ENCODE measurements at regions not wholly inside any gene's neighbourhood (a gene's known extent, or its start where the extent isn't known, plus 50 kb on each side); places are given as distances from the start of the nearest gene placed in this dataset.

DNA sequence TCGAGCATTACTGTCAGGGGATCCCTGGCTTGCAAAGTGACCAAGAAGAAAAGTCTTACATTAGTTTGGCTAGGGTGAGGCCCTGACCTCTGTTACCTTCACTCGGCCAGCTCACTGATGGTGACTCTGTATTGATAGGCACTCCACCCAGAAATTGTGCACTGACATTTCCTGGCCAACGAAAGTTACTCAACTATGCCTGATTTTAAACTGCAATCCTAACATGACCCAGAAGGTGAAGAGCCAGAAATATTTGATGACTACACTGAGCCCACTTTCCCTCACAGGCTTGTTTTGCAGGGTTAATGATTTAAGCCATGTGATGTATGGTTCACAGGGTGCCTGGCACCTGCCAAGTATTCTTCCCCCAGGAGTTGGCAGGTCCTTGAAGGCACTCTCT is 208.2 kb upstream of the MAF start:
- no peak for DNase-seq
- no peak for TF ChIP-seq POLR2A (IDR thresholded peaks at IDR 0.05)
- TF ChIP-seq, protein P1, sequence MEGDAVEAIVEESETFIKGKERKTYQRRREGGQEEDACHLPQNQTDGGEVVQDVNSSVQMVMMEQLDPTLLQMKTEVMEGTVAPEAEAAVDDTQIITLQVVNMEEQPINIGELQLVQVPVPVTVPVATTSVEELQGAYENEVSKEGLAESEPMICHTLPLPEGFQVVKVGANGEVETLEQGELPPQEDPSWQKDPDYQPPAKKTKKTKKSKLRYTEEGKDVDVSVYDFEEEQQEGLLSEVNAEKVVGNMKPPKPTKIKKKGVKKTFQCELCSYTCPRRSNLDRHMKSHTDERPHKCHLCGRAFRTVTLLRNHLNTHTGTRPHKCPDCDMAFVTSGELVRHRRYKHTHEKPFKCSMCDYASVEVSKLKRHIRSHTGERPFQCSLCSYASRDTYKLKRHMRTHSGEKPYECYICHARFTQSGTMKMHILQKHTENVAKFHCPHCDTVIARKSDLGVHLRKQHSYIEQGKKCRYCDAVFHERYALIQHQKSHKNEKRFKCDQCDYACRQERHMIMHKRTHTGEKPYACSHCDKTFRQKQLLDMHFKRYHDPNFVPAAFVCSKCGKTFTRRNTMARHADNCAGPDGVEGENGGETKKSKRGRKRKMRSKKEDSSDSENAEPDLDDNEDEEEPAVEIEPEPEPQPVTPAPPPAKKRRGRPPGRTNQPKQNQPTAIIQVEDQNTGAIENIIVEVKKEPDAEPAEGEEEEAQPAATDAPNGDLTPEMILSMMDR (IDR thresholded peaks at IDR 0.05), result no peak

DNA sequence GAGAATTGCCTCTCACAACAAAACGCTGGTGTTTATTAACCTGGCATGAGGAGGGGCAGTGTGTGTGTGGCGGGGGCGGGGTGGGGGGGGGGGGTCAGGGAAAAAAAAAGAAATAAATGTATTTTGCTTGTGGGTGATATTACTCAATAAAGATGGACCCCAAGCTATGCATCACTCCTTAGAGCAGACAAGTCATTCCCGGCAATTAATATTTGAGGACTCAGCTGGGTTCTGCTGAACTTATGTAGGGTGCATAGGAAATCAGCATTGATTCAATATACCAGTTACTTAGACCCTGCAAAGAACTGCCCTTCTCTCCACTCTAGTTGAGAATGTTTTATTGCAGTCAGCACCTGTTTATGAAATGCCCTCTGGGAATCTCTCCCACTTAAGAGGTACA is 206.2 kb upstream of the MAF start:
- TF ChIP-seq, protein P1 (IDR thresholded peaks at IDR 0.05), result no peak
- TF ChIP-seq POLR2A (IDR thresholded peaks at IDR 0.05), result no peak
- Histone ChIP-seq H3K27ac (no peak overlapping the region), H3K4me1 (no peaks in the 10 kb centered on the region), H3K36me3 (no peaks in the 10 kb centered on the region), H3K4me3 (no peak overlapping the region), H3K27me3 (no peaks in the 10 kb centered on the region), H3K9me3 (no peaks in the 10 kb centered on the region)
- no peak for DNase-seq

More for the DNA sequence above, 208.2 kb upstream of the MAF start:
- Histone ChIP-seq H3K27me3 (no peaks in the 10 kb centered on the region), H3K36me3 (no peaks in the 10 kb centered on the region), H3K9me3 (no peaks in the 10 kb centered on the region), H3K27ac (no peak overlapping the region), H3K4me3 (no peak overlapping the region), H3K4me1 (no peaks in the 10 kb centered on the region)

DNA sequence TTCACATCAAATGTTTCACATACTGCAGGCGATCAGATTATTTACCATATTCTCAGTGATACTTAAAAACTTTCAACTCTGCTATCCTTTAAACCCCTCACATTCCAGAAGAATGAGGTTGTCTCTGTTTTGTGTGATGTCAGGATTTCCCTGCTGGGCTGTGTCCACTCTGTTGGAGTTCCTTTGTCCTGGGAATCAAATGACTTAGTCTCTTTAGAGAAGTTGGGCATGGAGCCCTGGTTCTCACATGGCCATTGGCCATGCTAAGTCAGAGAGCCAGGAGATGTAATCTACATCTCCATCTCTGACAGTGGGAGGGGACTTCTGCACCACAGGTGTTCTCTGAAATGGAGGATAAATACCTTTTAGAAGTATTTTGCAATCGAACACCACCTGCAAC is 205.1 kb upstream of the MAF start:
- no peaks in the 10 kb centered on the region for H3K27me3 ChIP-seq
- H3K27ac ChIP-seq, result no peak overlapping the region
- no peak for DNase-seq
- H3K9me3 ChIP-seq, result no peaks in the 10 kb centered on the region
- no peak overlapping the region for H3K4me3 ChIP-seq
- no peaks in the 10 kb centered on the region for H3K36me3 ChIP-seq
- no peaks in the 10 kb centered on the region for H3K4me1 ChIP-seq
- no peak for TF ChIP-seq POLR2A (IDR thresholded peaks at IDR 0.05)
- TF ChIP-seq, protein P1 (IDR thresholded peaks at IDR 0.05), result no peak

DNA sequence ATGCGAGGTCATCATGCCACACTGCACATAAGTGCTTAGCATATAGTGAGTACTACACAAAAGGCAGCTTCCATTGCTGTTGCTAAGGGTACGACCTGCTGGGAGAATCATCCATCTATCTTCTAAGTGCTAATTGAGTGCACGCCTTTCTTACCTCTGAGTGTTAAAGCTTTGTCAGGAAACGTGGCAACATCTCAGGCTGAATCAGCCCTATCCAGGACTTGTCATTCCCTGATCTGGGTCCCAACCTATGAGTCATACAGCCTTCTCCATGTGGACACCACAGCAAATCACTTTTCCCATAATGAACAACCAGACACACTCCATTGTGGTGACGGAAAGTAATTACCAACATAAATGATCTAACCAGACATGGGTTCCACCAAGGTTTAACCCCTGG is 201.1 kb upstream of the MAF start:
- Histone ChIP-seq H3K9me3 (no peaks in the 10 kb centered on the region), H3K36me3 (no peaks in the 10 kb centered on the region), H3K27ac (no peak overlapping the region), H3K4me3 (no peak overlapping the region), H3K27me3 (no peaks in the 10 kb centered on the region), H3K4me1 (no peaks in the 10 kb centered on the region)
- DNase-seq, result no peak
- TF ChIP-seq, protein P1 (IDR thresholded peaks at IDR 0.05), result no peak
- TF ChIP-seq POLR2A (IDR thresholded peaks at IDR 0.05), result no peak

DNA sequence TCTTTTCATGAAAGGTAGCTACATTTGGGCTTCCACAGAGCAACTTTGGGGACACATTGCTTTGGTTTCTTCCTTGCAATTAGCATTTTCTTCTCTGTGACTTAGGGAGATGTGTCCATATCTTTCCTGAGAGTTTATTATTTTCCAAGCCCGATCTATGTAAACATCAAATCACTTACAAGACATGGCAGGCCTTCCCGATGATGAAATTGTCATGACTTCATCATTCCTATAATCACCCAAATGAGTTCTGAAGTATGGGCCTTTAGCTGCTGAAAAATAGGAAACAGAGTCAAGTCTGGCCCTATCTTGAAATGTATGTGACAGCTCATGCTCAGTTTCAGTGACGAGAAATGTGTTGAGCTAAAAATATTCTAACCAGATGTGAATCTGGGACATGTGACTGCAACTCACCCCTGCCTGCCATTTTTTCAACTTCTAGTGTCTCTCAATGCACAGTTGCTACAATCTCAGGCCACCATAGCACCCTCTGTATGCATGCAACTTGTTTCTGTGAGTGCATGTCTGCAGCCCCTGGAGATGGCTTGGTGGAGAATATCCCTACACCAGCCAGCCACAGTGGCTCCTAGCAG is 199.6 kb upstream of the MAF start:
- Histone ChIP-seq H3K36me3 (no peaks in the 10 kb centered on the region), H3K27me3 (no peaks in the 10 kb centered on the region), H3K9me3 (no peaks in the 10 kb centered on the region), H3K4me1 (no peaks in the 10 kb centered on the region), H3K27ac (no peak overlapping the region), H3K4me3 (no peak overlapping the region)
- DNase-seq, result no peak
- TF ChIP-seq, protein P1 (IDR thresholded peaks at IDR 0.05), result no peak
- no peak for TF ChIP-seq POLR2A (IDR thresholded peaks at IDR 0.05)

All from Peyer's patch (tissue), 4 donors.